GM18873 (cell line): ENCODE measurements at regions not wholly inside any gene's neighbourhood (a gene's known extent, or its start where the extent isn't known, plus 50 kb on each side); places are given as distances from the start of the nearest gene placed in this dataset.

Experiments
- ATAC-seq: cut with Tn5 transposase; IDR thresholded peaks from one replicate; pipeline ENCODE4 v1.9.1; 2021; ENCODE audit warnings: mild to moderate bottlenecking, moderate library complexity, moderate number of reproducible peaks; ENCODE audit not compliant: unreplicated experiment, low FRiP score

- no peak for ATAC-seq
Observed at GRCh38 chr11:92770419-92770818, 199.0 kb upstream of the MTNR1B start.

GRCh38 chr11:92770981-92771380, 198.5 kb upstream of the MTNR1B start:
- ATAC-seq = no peak

GRCh38 chr11:92771701-92772100, 197.8 kb upstream of the MTNR1B start:
- ATAC-seq = no peak

- ATAC-seq = no peak
Observed at GRCh38 chr11:92775003-92775676, 194.3 kb upstream of the MTNR1B start.

GRCh38 chr11:92776676-92777075, 192.8 kb upstream of the MTNR1B start:
- ATAC-seq = no peak

GRCh38 chr11:92779746-92780145, 189.7 kb upstream of the MTNR1B start:
- ATAC-seq = no peak

GRCh38 chr11:92781151-92781550, 188.3 kb upstream of the MTNR1B start:
- ATAC-seq = no peak

GRCh38 chr11:92782806-92783205, 186.6 kb upstream of the MTNR1B start:
- no peak for ATAC-seq

- ATAC-seq = no peak
Observed at GRCh38 chr11:92784331-92784730, 185.1 kb upstream of the MTNR1B start.

GRCh38 chr11:92787638-92788037, 181.8 kb upstream of the MTNR1B start:
- no peak for ATAC-seq

- ATAC-seq = no peak
Observed at GRCh38 chr11:92789761-92790160, 179.7 kb upstream of the MTNR1B start.

- no peak for ATAC-seq
Observed at GRCh38 chr11:92790366-92790765, 179.1 kb upstream of the MTNR1B start.

GRCh38 chr11:92790926-92791616, 178.4 kb upstream of the MTNR1B start:
- no peak for ATAC-seq

- ATAC-seq = no peak
Observed at GRCh38 chr11:92791886-92792285, 177.6 kb upstream of the MTNR1B start.

GRCh38 chr11:92793189-92793588, 176.3 kb upstream of the MTNR1B start:
- no peak for ATAC-seq

- ATAC-seq = no peak
Observed at GRCh38 chr11:92794783-92795182, 174.7 kb upstream of the MTNR1B start.

- no peak for ATAC-seq
Observed at GRCh38 chr11:92796744-92797143, 172.7 kb upstream of the MTNR1B start.

- no peak for ATAC-seq
Observed at GRCh38 chr11:92797874-92798273, 171.6 kb upstream of the MTNR1B start.

GRCh38 chr11:92801685-92802084, 167.8 kb upstream of the MTNR1B start:
- no peak for ATAC-seq

GRCh38 chr11:92802644-92803043, 166.8 kb upstream of the MTNR1B start:
- ATAC-seq = no peak

GRCh38 chr11:92803391-92803790, 166.1 kb upstream of the MTNR1B start:
- ATAC-seq = no peak

- ATAC-seq = no peak
Observed at GRCh38 chr11:92804388-92804966, 165.0 kb upstream of the MTNR1B start.
